H1 (cell line): ENCODE measurements at regions not wholly inside any gene's neighbourhood (a gene's known extent, or its start where the extent isn't known, plus 50 kb on each side); places are given as distances from the start of the nearest gene placed in this dataset.
"Not testable (repeated sequence)": the region's sequence is repeated elsewhere in the genome, so short reads cannot be mapped to it uniquely, and the experiment has no call there.

ENCODE experiments used
- MAFK ChIP-seq: IDR thresholded peaks from 2 replicates; pipeline ENCODE4 v1.6.1; 2012; ENCODE audit warnings: low read depth, mild to moderate bottlenecking, improper control_type of control experiment, low read length
- POLR2AphosphoS5 ChIP-seq: IDR thresholded peaks from 2 replicates; pipeline ENCODE4 v1.6.1; 2011; ENCODE audit warnings: low read depth, low read length

GRCh38 chr17:15867331-15867730 lies 77.6 kb upstream of the ADORA2B start:
- not testable (repeated sequence) for TF ChIP-seq POLR2AphosphoS5, MAFK
